HCT116 (cell line): ENCODE measurements at regions not wholly inside any gene's neighbourhood (a gene's known extent, or its start where the extent isn't known, plus 50 kb on each side); places are given as distances from the start of the nearest gene placed in this dataset.

Experiments used
- ATAC-seq: fragments of 200-7000 bp; cut with Tn5 transposase; 2 replicates; pipeline ENCODE4 v1.9.1; 2020; ENCODE audit warnings: mild to moderate bottlenecking, moderate library complexity
- BruUV-seq: library from RNA; stranded (reverse); fragments of 400-500 nt; replicated peaks from 2 replicates; lab custom pipeline; 2021; lab: Mats Ljungman, UMichigan
- CTCF ChIA-PET: fragments of 300-600 bp; sonication (Branson Sonifier 250); formaldehyde crosslinking; loops from one replicate; lab custom pipeline; 2021; ENCODE audit warnings: antibody characterized with exemption; lab: Charles Lee
- POLR2A ChIA-PET: fragments of 300-600, 350-600 bp; sonication (Branson Sonifier 250); formaldehyde crosslinking; loops from one replicate; lab custom pipeline; 2021; ENCODE audit warnings: antibody characterized with exemption; lab: Charles Lee
- RAD21 ChIA-PET, 2 experiments: fragments of 300-600 bp; sonication (Branson Sonifier 250); formaldehyde crosslinking; loops; one replicate each; lab custom pipeline; 2023; ENCODE audit warnings: low total read pairs in 2 of 2; ENCODE audit not compliant: uncharacterized antibody in 2 of 2, unreplicated experiment in 2 of 2, low non-redundant PET in 1 of 2; lab: Charles Lee
- DNase-seq: peaks from one replicate; pipeline ENCODE4 v3.0.0-alpha.2; 2010; ENCODE audit warnings: low read depth, low spot score
- H2AFZ ChIP-seq: fragments of 200-600 bp; shearing (Covaris generic), sonication (generic); 2 replicates; pipeline ENCODE4 v1.6.1; 2017; ENCODE audit warnings: low read depth, mixed run types, mixed read lengths, antibody characterized with exemption, low read length; ENCODE audit not compliant: poor library complexity, severe bottlenecking
- H3K27ac ChIP-seq: 2 replicates; pipeline ENCODE4 v1.5.1; 2012; ENCODE audit warnings: low read depth, low read length
- H3K27me3 ChIP-seq: fragments of 200-600 bp; sonication (generic); 2 replicates; pipeline ENCODE4 v1.6.1; 2016; ENCODE audit warnings: mixed run types, low read length, mixed read lengths; ENCODE audit not compliant: insufficient read depth
- H3K36me3 ChIP-seq, 2 experiments: fragments of 200-500 bp in 1 of 2; fragments of 200-600 bp in 1 of 2; sonication (Bioruptor generic) in 1 of 2; sonication (generic) in 1 of 2; 2 replicates each; pipeline versions ENCODE4 v1.5.1 to v1.6.1; 2014 to 2016; ENCODE audit warnings: low read length in 2 of 2, inconsistent platforms in 1 of 2, mixed read lengths in 1 of 2, mixed run types in 1 of 2; ENCODE audit not compliant: insufficient read depth in 2 of 2, control insufficient read depth in 1 of 2
- H3K4me1 ChIP-seq, 2 experiments: fragments of 200-600 bp in 1 of 2; sonication (generic) in 1 of 2; 2 replicates each; pipeline versions ENCODE4 v1.5.1 to v1.6.1; 2012 to 2017; ENCODE audit warnings: low read length in 2 of 2, inconsistent platforms in 1 of 2, mild to moderate bottlenecking in 1 of 2, mixed read lengths in 1 of 2, mixed run types in 1 of 2, moderate library complexity in 1 of 2; ENCODE audit not compliant: insufficient read depth in 2 of 2, control insufficient read depth in 1 of 2
- H3K4me2 ChIP-seq: fragments of 200-600 bp; sonication (generic); 2 replicates; pipeline ENCODE4 v1.6.1; 2017; ENCODE audit warnings: mixed run types, low read length, mixed read lengths
- H3K4me3 ChIP-seq, 2 experiments: fragments of 200-600 bp in 1 of 2; sonication (generic) in 1 of 2; replicated peaks in 1 of 2; 2 replicates each; pipeline ENCODE4 v1.5.1; 2011 to 2016; ENCODE audit warnings: low read length in 2 of 2, control low read depth in 1 of 2, low read depth in 1 of 2, mild to moderate bottlenecking in 1 of 2, mixed read lengths in 1 of 2, mixed run types in 1 of 2
- H3K79me2 ChIP-seq: fragments of 200-600 bp; sonication (generic); 2 replicates; pipeline ENCODE4 v1.6.1; 2017; ENCODE audit warnings: mild to moderate bottlenecking, mixed run types, low read length, moderate library complexity, mixed read lengths; ENCODE audit not compliant: insufficient read depth
- H3K9ac ChIP-seq: fragments of 200-600 bp; sonication (generic); 2 replicates; pipeline ENCODE4 v1.6.1; 2016; ENCODE audit warnings: low read length, mixed read lengths
- H3K9me2 ChIP-seq: fragments of 200-600 bp; sonication (generic), shearing (Covaris generic); 2 replicates; pipeline ENCODE4 v1.6.1; 2017; ENCODE audit warnings: mixed run types, mild to moderate bottlenecking, moderate library complexity; ENCODE audit not compliant: insufficient read depth
- H3K9me3 ChIP-seq, 2 experiments: fragments of 200-500 bp in 1 of 2; fragments of 200-600 bp in 1 of 2; sonication (Bioruptor generic) in 1 of 2; sonication (generic) in 1 of 2; 2 replicates each; pipeline ENCODE4 v1.6.1; 2014 to 2017; ENCODE audit warnings: low read length in 2 of 2, mixed read lengths in 2 of 2, inconsistent platforms in 1 of 2, low read depth in 1 of 2, mild to moderate bottlenecking in 1 of 2, mixed run types in 1 of 2, moderate library complexity in 1 of 2; ENCODE audit not compliant: control insufficient read depth in 1 of 2, insufficient read depth in 1 of 2
- H4K20me1 ChIP-seq: fragments of 200-600 bp; sonication (generic), shearing (Covaris generic); 2 replicates; pipeline ENCODE4 v1.6.1; 2017; ENCODE audit warnings: mixed run types, mild to moderate bottlenecking, moderate library complexity; ENCODE audit not compliant: insufficient read depth
- CBX3 ChIP-seq: IDR thresholded peaks from 2 replicates; pipeline ENCODE4 v1.6.1; 2012; ENCODE audit warnings: low read depth
- ELF1 ChIP-seq: IDR thresholded peaks from 2 replicates; pipeline ENCODE4 v1.6.1; 2012; ENCODE audit warnings: low read depth, borderline replicate concordance
- EZH2 ChIP-seq: fragments of 200-600 bp; sonication (generic); IDR thresholded peaks from 2 replicates; pipeline ENCODE4 v1.6.1; 2017; ENCODE audit warnings: antibody characterized with exemption, mixed run types
- EZH2phosphoT487 ChIP-seq: fragments of 200-600 bp; IDR thresholded peaks from 2 replicates; pipeline ENCODE4 v1.6.1; 2018; ENCODE audit warnings: antibody characterized with exemption, borderline replicate concordance
- FOSL1 ChIP-seq: IDR thresholded peaks from 2 replicates; pipeline ENCODE4 v1.6.1; 2012; ENCODE audit warnings: low read depth
- RAD21 ChIP-seq: IDR thresholded peaks from 2 replicates; pipeline ENCODE4 v1.6.1; 2012; ENCODE audit warnings: low read depth, mild to moderate bottlenecking
- SIN3A ChIP-seq: IDR thresholded peaks from 2 replicates; pipeline ENCODE4 v1.6.1; 2012; ENCODE audit warnings: low read depth
- SP1 ChIP-seq: IDR thresholded peaks from 2 replicates; pipeline ENCODE4 v1.6.1; 2012; ENCODE audit warnings: low read depth
- SRF ChIP-seq: IDR thresholded peaks from 2 replicates; pipeline ENCODE4 v1.6.1; 2012; ENCODE audit warnings: low read depth
- TCF7L2 ChIP-seq: IDR thresholded peaks from 2 replicates; pipeline ENCODE4 v1.7.0; 2011; ENCODE audit warnings: borderline replicate concordance, inconsistent platforms; ENCODE audit not compliant: insufficient read depth, insufficient read length; ENCODE audit errors: extremely low read depth
- ZNF274 ChIP-seq: fragments of 200-500 bp; sonication (Bioruptor generic); IDR thresholded peaks from 2 replicates; pipeline ENCODE4 v1.6.1; 2014; ENCODE audit warnings: mild to moderate bottlenecking, low read depth, low read length, inconsistent platforms
- intact Hi-C: fragments of 100-400 bp; cut with micrococcal nuclease; formaldehyde crosslinking; loops from 2 replicates; pipeline ENCODE4 v1.10.0; 2022
- TF ChIP-seq, protein P1 (sequence below): IDR thresholded peaks from 2 replicates; pipeline ENCODE4 v1.6.1; 2011; ENCODE audit warnings: mild to moderate bottlenecking, low read length, moderate library complexity; ENCODE audit not compliant: insufficient replicate concordance; ENCODE audit errors: extremely low read depth
- TF ChIP-seq, protein P2 (sequence below): IDR thresholded peaks from 2 replicates; pipeline ENCODE4 v1.6.1; 2012
- TF ChIP-seq, protein P3 (sequence below), 3 experiments: fragments of 200-600 bp in 1 of 3; sonication (generic) in 1 of 3; IDR thresholded peaks in 2 of 3; conservative IDR thresholded peaks in 1 of 3; 2 replicates each; pipeline ENCODE4 v1.5.1; 2012 to 2017; ENCODE audit warnings: low read depth in 2 of 3, low read length in 2 of 3, antibody characterized with exemption in 1 of 3, borderline replicate concordance in 1 of 3, control low read depth in 1 of 3, mild to moderate bottlenecking in 1 of 3, mixed read lengths in 1 of 3, mixed run types in 1 of 3, moderate library complexity in 1 of 3; ENCODE audit not compliant: insufficient read depth in 1 of 3

DNA sequence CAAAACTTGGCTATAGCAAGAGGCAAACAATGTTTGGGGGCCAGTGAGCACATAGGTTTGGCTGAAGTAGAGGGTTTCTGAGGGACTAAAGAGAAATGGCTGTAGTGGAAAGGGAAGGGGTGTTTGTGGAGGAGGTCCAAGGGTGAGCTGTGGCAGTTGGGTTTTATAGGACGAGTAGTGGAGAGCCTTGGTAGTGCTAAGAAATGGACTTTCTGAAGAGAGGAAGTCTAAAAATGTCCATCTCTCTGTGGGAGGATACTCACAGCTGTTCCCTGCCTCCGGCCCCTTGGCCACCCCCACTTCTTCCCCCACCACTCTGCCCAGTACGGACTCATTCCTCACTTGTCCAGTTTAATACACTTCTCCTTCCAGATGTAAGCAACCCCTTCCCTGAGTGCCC lies 64.3 kb downstream of the ZNF22 start:
- Histone ChIP-seq H4K20me1 (no peaks in the 10 kb centered on the region), H3K9me3 (no peaks in the 10 kb centered on the region), H3K79me2 (no peaks in the 10 kb centered on the region), H3K27me3 (0 out of 2 replicates have a peak, but pooled peaks cover 5% of the 10 kb centered on the region), H2AFZ (no peak overlapping the region), H3K36me3 (no peaks in the 10 kb centered on the region), H3K4me3 (no peak overlapping the region), H3K9me2 (no peaks in the 10 kb centered on the region), H3K4me1 (no peaks in the 10 kb centered on the region), H3K9ac (no peak overlapping the region), H3K4me2 (no peak overlapping the region), H3K27ac (no peak overlapping the region)
- no peak for TF ChIP-seq SIN3A
- no peak for TF ChIP-seq EZH2phosphoT487
- no TSS peak for BruUV-seq
- intact Hi-C loops, result no loop called here
- CTCF ChIA-PET, result no interaction called here
- POLR2A ChIA-PET, result no interaction called here
- no peak for ATAC-seq
- DNase-seq, result no peak
- RAD21 ChIA-PET, result no interaction called here

DNA sequence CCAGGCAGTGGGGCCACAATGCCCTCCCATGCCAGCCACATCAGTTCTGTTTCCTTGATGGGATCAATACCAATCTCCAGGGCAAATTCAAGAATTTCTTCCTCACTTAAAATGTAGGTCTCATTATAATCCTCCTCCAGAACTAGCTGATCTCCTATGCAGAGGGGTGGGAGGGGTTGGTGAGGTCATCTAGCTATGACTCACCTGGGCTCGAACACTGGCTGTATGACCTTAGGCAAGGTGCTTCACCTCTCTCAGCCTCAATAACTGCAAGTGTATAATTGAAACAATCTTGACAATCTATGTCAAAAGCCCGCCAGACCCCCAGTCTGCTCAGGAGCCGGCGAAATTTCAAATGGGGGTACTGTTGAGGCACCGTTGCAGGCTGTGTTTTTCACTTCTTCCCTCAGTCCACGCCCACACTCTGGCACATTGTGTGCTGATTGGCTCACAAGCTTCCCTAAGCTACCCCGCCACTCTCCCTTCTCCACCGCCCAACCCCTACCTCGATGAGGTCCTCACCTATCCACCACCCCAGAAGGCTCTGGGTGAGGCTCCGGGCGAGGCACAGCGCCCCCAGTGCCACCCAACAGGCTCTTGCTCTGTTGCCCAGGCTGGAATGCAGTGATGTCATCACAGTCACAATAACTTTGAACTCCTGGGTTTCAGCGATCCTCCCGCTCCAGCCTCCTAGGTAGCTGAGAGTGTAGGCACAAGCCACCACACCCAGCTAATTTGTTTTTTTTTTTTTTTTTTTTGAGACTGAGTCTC lies 70.5 kb downstream of the ZNF22 start:
- Histone ChIP-seq H3K36me3 (no peaks in the 10 kb centered on the region), H3K27ac (no peak overlapping the region), H3K79me2 (no peaks in the 10 kb centered on the region), H3K9ac (no peak overlapping the region), H3K4me3 (no peak overlapping the region), H3K4me2 (no peak overlapping the region), H3K27me3 (no peaks in the 10 kb centered on the region), H3K4me1 (no peaks in the 10 kb centered on the region; a peak in 1 of 4 replicates), H2AFZ (no peak overlapping the region), H3K9me3 (0 out of 4 replicates have a peak, but pooled peaks cover 0 to 3% of the 10 kb centered on the region in 2 experiments), H3K9me2 (no peaks in the 10 kb centered on the region), H4K20me1 (no peaks in the 10 kb centered on the region)
- ATAC-seq, result peak; percentile 42
- no peak for DNase-seq
- intact Hi-C loops, result no loop called here
- POLR2A ChIA-PET, result no interaction called here
- no TSS peak for BruUV-seq
- CTCF ChIA-PET, result no interaction called here
- RAD21 ChIA-PET, result no interaction called here
- TF ChIP-seq ZNF274, result no peak
- TF ChIP-seq, protein P1, sequence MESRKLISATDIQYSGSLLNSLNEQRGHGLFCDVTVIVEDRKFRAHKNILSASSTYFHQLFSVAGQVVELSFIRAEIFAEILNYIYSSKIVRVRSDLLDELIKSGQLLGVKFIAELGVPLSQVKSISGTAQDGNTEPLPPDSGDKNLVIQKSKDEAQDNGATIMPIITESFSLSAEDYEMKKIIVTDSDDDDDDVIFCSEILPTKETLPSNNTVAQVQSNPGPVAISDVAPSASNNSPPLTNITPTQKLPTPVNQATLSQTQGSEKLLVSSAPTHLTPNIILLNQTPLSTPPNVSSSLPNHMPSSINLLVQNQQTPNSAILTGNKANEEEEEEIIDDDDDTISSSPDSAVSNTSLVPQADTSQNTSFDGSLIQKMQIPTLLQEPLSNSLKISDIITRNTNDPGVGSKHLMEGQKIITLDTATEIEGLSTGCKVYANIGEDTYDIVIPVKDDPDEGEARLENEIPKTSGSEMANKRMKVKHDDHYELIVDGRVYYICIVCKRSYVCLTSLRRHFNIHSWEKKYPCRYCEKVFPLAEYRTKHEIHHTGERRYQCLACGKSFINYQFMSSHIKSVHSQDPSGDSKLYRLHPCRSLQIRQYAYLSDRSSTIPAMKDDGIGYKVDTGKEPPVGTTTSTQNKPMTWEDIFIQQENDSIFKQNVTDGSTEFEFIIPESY, result no peak
- TF ChIP-seq EZH2, result no peak
- TF ChIP-seq TCF7L2, result no peak
- TF ChIP-seq SP1, result no peak
- TF ChIP-seq FOSL1, result no peak
- TF ChIP-seq, protein P2, sequence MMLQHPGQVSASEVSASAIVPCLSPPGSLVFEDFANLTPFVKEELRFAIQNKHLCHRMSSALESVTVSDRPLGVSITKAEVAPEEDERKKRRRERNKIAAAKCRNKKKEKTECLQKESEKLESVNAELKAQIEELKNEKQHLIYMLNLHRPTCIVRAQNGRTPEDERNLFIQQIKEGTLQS, result no peak
- no peak for TF ChIP-seq RAD21
- TF ChIP-seq, protein P3, sequence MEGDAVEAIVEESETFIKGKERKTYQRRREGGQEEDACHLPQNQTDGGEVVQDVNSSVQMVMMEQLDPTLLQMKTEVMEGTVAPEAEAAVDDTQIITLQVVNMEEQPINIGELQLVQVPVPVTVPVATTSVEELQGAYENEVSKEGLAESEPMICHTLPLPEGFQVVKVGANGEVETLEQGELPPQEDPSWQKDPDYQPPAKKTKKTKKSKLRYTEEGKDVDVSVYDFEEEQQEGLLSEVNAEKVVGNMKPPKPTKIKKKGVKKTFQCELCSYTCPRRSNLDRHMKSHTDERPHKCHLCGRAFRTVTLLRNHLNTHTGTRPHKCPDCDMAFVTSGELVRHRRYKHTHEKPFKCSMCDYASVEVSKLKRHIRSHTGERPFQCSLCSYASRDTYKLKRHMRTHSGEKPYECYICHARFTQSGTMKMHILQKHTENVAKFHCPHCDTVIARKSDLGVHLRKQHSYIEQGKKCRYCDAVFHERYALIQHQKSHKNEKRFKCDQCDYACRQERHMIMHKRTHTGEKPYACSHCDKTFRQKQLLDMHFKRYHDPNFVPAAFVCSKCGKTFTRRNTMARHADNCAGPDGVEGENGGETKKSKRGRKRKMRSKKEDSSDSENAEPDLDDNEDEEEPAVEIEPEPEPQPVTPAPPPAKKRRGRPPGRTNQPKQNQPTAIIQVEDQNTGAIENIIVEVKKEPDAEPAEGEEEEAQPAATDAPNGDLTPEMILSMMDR (IDR thresholded peaks at IDR 0.05 in 2 of 3, conservative IDR thresholded peaks at IDR 0.05 in 1 of 3; ENCODE audit: borderline replicate concordance in 1 of 3, insufficient read depth in 1 of 3, low read depth in 2 of 3, low read length in 2 of 3), result no peak
- TF ChIP-seq CBX3, result no peak
- TF ChIP-seq SRF, result no peak
- no peak for TF ChIP-seq ELF1
